PC-3 (cell line): ENCODE measurements at regions not wholly inside any gene's neighbourhood (a gene's known extent, or its start where the extent isn't known, plus 50 kb on each side); places are given as distances from the start of the nearest gene placed in this dataset.

Experiments used
- ATAC-seq: fragments of 200-7000 bp; cut with Tn5 transposase; 2 replicates; pipeline ENCODE4 v1.9.1; 2020; ENCODE audit warnings: mild to moderate bottlenecking, moderate library complexity
- BruUV-seq: library from RNA; stranded (reverse); fragments of 400-500 nt; replicated peaks from 2 replicates; lab custom pipeline; 2021; lab: Mats Ljungman, UMichigan
- CTCF ChIA-PET: fragments of 300-600 bp; sonication (Branson Sonifier 250); formaldehyde crosslinking; loops from one replicate; lab custom pipeline; 2022; ENCODE audit warnings: antibody characterized with exemption; lab: Charles Lee
- POLR2A ChIA-PET: fragments of 300-600 bp; sonication (Branson Sonifier 250); formaldehyde crosslinking; loops from one replicate; lab custom pipeline; 2022; ENCODE audit warnings: antibody characterized with exemption; ENCODE audit not compliant: unreplicated experiment; lab: Charles Lee
- DNase-seq: peaks from one replicate; pipeline ENCODE4 v3.0.0-alpha.2; 2015
- H2AFZ ChIP-seq: fragments of 300-600 bp; sonication (generic); 2 replicates; pipeline ENCODE4 v1.6.0; 2016; ENCODE audit warnings: antibody characterized with exemption, low read length
- H3F3A ChIP-seq: fragments of 300-600 bp; sonication (generic); one replicate; pipeline ENCODE4 v1.6.0; 2017; ENCODE audit warnings: antibody characterized with exemption, low read length, control low read depth, mild to moderate bottlenecking; ENCODE audit not compliant: unreplicated experiment
- H3K27ac ChIP-seq: fragments of 300-600 bp; sonication (generic); 2 replicates; pipeline ENCODE4 v1.5.1; 2016; ENCODE audit warnings: mild to moderate bottlenecking, low read length
- H3K27me3 ChIP-seq: fragments of 300-600 bp; sonication (generic); 2 replicates; pipeline ENCODE4 v1.6.1; 2016; ENCODE audit warnings: low read length, mixed read lengths
- H3K36me3 ChIP-seq: fragments of 300-600 bp; sonication (generic); 2 replicates; pipeline ENCODE4 v1.6.1; 2016; ENCODE audit warnings: low read depth, mixed run types, low read length, mixed read lengths
- H3K4me1 ChIP-seq: fragments of 300-600 bp; sonication (generic); 2 replicates; pipeline ENCODE4 v1.5.1; 2016; ENCODE audit warnings: low read length; ENCODE audit not compliant: insufficient read depth
- H3K4me2 ChIP-seq: fragments of 300-600 bp; sonication (generic); 2 replicates; pipeline ENCODE4 v1.6.0; 2016; ENCODE audit warnings: low read length
- H3K4me3 ChIP-seq: fragments of 300-600 bp; sonication (generic); 2 replicates; pipeline ENCODE4 v1.5.1; 2016; ENCODE audit warnings: mild to moderate bottlenecking, low read length, mixed read lengths
- H3K79me2 ChIP-seq: fragments of 300-600 bp; sonication (generic); 2 replicates; pipeline ENCODE4 v1.6.1; 2017; ENCODE audit warnings: low read length, mixed read lengths
- H3K9ac ChIP-seq: fragments of 300-600 bp; sonication (generic); 2 replicates; pipeline ENCODE4 v1.6.0; 2016; ENCODE audit warnings: mild to moderate bottlenecking, low read length
- H3K9me2 ChIP-seq: fragments of 300-600 bp; sonication (generic); replicated peaks from 2 replicates; pipeline ENCODE4 v1.6.1; 2016; ENCODE audit warnings: mixed run types, low read length, mixed read lengths
- H3K9me3 ChIP-seq: fragments of 300-600 bp; sonication (generic); 2 replicates; pipeline ENCODE4 v1.6.1; 2016; ENCODE audit warnings: low read length, mixed read lengths
- H4K20me1 ChIP-seq: fragments of 300-600 bp; sonication (generic); 2 replicates; pipeline ENCODE4 v1.6.1; 2016; ENCODE audit warnings: low read length, mixed read lengths
- EZH2 ChIP-seq: fragments of 300-600 bp; sonication (generic); IDR thresholded peaks from one replicate; pipeline ENCODE4 v1.6.1; 2017; ENCODE audit warnings: antibody characterized with exemption, mild to moderate bottlenecking, low read length; ENCODE audit not compliant: unreplicated experiment
- EZH2phosphoT487 ChIP-seq: fragments of 300-600 bp; sonication (generic); IDR thresholded peaks from 2 replicates; pipeline ENCODE4 v1.6.1; 2018; ENCODE audit warnings: mild to moderate bottlenecking, antibody characterized with exemption, low read length, borderline replicate concordance
- intact Hi-C: fragments of 100-400 bp; cut with micrococcal nuclease; formaldehyde crosslinking; loops from 2 replicates; pipeline ENCODE4 v1.9.0; 2023
- TF ChIP-seq, protein P1 (sequence below): fragments of 300-600 bp; sonication (generic); conservative IDR thresholded peaks from 2 replicates; pipeline ENCODE4 v1.5.1; 2017; ENCODE audit warnings: antibody characterized with exemption, low read depth, mild to moderate bottlenecking, low read length

DNA sequence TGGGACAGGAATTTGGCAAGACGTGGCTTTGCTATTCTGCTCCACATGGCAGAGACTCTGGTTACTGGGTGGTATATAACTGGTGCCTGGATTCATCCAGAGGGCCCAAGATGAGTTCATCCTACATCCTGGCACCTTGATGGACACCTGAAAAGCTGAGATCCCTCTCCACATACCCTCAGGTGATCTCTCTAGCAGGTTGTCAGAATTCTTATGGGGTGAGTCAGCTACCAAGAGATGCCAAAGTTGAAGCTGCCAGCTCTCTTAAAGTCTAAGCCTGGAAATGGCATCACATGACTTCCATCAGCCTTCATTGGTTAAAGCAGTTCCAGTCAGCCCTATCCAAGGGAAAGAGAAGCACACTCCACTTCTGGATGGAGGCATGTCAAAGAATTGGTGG is 300.7 kb upstream of the SEL1L start:
- no peaks in the 10 kb centered on the region for H3K79me2 ChIP-seq
- no peak overlapping the region for H3K27ac ChIP-seq
- no peaks in the 10 kb centered on the region for H4K20me1 ChIP-seq
- no peaks in the 10 kb centered on the region for H3K27me3 ChIP-seq
- ATAC-seq (no peak), DNase-seq (peak; percentile 13)
- no peak overlapping the region for H3K4me2 ChIP-seq
- ChIA-PET POLR2A (no interaction called here), CTCF (no interaction called here)
- H3K36me3 ChIP-seq, result no peaks in the 10 kb centered on the region
- no peaks in the 10 kb centered on the region for H3F3A ChIP-seq
- no peak overlapping the region for H3K4me3 ChIP-seq
- H3K9me2 ChIP-seq, result no peaks in the 10 kb centered on the region
- TF ChIP-seq EZH2 (no peak), EZH2phosphoT487 (no peak)
- TF ChIP-seq, protein P1, sequence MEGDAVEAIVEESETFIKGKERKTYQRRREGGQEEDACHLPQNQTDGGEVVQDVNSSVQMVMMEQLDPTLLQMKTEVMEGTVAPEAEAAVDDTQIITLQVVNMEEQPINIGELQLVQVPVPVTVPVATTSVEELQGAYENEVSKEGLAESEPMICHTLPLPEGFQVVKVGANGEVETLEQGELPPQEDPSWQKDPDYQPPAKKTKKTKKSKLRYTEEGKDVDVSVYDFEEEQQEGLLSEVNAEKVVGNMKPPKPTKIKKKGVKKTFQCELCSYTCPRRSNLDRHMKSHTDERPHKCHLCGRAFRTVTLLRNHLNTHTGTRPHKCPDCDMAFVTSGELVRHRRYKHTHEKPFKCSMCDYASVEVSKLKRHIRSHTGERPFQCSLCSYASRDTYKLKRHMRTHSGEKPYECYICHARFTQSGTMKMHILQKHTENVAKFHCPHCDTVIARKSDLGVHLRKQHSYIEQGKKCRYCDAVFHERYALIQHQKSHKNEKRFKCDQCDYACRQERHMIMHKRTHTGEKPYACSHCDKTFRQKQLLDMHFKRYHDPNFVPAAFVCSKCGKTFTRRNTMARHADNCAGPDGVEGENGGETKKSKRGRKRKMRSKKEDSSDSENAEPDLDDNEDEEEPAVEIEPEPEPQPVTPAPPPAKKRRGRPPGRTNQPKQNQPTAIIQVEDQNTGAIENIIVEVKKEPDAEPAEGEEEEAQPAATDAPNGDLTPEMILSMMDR, result no peak
- no TSS peak for BruUV-seq
- intact Hi-C loops, result no loop called here
- no peak overlapping the region for H2AFZ ChIP-seq
- no peaks in the 10 kb centered on the region for H3K4me1 ChIP-seq
- H3K9ac ChIP-seq, result no peak overlapping the region
- H3K9me3 ChIP-seq, result no peaks in the 10 kb centered on the region; the same call in 1 of the 2 replicates

DNA sequence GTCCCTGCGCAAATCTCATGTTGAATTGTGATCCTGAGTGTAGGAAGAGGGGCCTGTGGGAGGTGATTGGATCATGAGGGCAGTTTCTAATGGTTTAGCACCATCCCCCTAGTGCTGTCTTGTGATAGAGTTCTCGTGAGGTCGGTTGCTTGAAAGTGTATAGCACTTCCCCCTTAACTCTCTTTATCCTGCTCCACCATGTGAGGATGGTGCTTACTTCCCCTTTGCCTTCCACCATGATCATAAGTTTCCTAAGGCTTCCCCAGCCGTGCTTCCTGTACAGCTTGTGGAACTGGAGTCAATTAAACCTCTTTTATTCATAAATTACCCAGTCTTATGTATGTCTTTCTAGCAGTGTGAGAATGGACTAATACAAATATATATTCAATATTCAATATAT is 303.7 kb upstream of the SEL1L start:
- Histone ChIP-seq H2AFZ (no peak overlapping the region), H3K27ac (no peak overlapping the region), H3K4me3 (no peak overlapping the region), H3K27me3 (no peaks in the 10 kb centered on the region), H3F3A (no peaks in the 10 kb centered on the region), H3K36me3 (no peaks in the 10 kb centered on the region), H3K9me3 (no peaks in the 10 kb centered on the region; the same call in 1 of the 2 replicates), H3K4me2 (no peak overlapping the region), H4K20me1 (no peaks in the 10 kb centered on the region), H3K79me2 (no peaks in the 10 kb centered on the region), H3K9me2 (no peaks in the 10 kb centered on the region), H3K4me1 (no peaks in the 10 kb centered on the region), H3K9ac (no peak overlapping the region)
- ChIA-PET CTCF (no interaction called here), POLR2A (no interaction called here)
- TF ChIP-seq EZH2phosphoT487 (no peak), EZH2 (no peak)
- TF ChIP-seq, protein P1, result no peak
- intact Hi-C loops, result no loop called here
- BruUV-seq, result no TSS peak
- ATAC-seq (no peak), DNase-seq (no peak)

DNA sequence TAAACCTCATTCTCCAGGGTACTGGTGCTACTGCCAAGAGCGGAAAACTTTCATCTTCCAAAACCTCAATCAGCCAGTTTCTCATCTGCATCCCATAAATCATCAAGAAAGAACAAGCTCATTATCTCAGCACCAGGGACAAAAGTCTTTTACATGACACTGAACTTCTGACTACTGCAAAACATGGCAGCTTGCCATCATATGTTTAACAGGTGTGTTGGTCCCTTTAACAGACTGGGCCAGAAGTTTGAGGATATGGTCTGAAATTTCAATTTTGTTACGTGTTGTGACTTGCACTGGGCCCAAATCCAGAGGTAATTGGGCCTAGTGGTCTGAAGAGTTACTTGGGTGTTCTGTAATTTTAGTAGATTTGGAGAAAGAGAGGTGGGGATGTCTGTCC is 305.4 kb upstream of the SEL1L start:
- ChIA-PET CTCF (no interaction called here), POLR2A (no interaction called here)
- Histone ChIP-seq H3K36me3 (no peaks in the 10 kb centered on the region), H3K4me3 (no peak overlapping the region), H3K27me3 (no peaks in the 10 kb centered on the region), H3K27ac (no peak overlapping the region), H3K79me2 (no peaks in the 10 kb centered on the region), H3K9ac (no peak overlapping the region), H3K4me2 (no peak overlapping the region), H3F3A (no peaks in the 10 kb centered on the region), H2AFZ (no peak overlapping the region), H3K9me3 (no peaks in the 10 kb centered on the region; the same call in 1 of the 2 replicates), H3K4me1 (no peaks in the 10 kb centered on the region), H3K9me2 (no peaks in the 10 kb centered on the region), H4K20me1 (no peaks in the 10 kb centered on the region)
- ATAC-seq (no peak), DNase-seq (no peak)
- BruUV-seq, result no TSS peak
- intact Hi-C loops, result no loop called here
- TF ChIP-seq EZH2, result no peak
- TF ChIP-seq EZH2phosphoT487, result no peak
- TF ChIP-seq, protein P1, result no peak
